ENCODE measurements at regions not wholly inside any gene's neighbourhood (a gene's known extent, or its start where the extent isn't known, plus 50 kb on each side); places are given as distances from the start of the nearest gene placed in this dataset.

DNA sequence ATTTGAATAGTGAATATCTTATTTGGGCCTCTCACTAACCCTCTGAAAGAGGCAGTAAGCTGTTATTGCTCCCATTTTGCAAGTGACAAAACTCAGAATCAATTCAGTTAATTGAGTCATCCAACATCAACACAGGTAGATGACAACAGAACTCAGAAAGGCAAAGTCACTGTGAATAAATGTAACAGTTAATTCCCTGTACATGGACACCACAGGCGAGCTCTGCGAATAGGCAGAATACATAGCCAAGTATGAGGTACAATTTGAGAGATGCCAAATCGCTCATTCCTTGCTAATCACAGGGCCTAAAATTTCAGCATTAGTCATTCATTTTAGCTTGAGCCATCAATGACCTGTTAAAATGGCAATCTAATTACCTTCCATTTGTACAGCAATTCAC lies 52.6 kb upstream of the HECTD2 start (continued):
- TF ChIP-seq JUNB (IDR thresholded peaks at IDR 0.05; ENCODE audit: unreplicated experiment) (no peak), EZH2phosphoT487 (IDR thresholded peaks at IDR 0.05; ENCODE audit: unreplicated experiment) (no peak)

Data from GM23338 (cell line).